ENCODE measurements at regions not wholly inside any gene's neighbourhood (a gene's known extent, or its start where the extent isn't known, plus 50 kb on each side); places are given as distances from the start of the nearest gene placed in this dataset.

- TF ChIP-seq SMC3 (conservative IDR thresholded peaks at IDR 0.05; ENCODE audit: insufficient read depth, low read depth, low read length) = no peak
- TF ChIP-seq FOXK2 (conservative IDR thresholded peaks at IDR 0.05 in 1 of 2, IDR thresholded peaks at IDR 0.05 in 1 of 2; ENCODE audit: low read depth in 2 of 2) = no peak
- TF ChIP-seq ZNF274 (IDR thresholded peaks at IDR 0.05; ENCODE audit: borderline replicate concordance, low read depth, low read length) = no peak
Observed at GRCh38 chr6:19159089-19159488, 678.1 kb upstream of the ID4 start.
